ENCODE measurements at regions not wholly inside any gene's neighbourhood (a gene's known extent, or its start where the extent isn't known, plus 50 kb on each side); places are given as distances from the start of the nearest gene placed in this dataset.

GRCh38 chr1:34670982-34671381 is 83.9 kb upstream of the GJB5 start:
- no peak for TF ChIP-seq POLR2AphosphoS5 (IDR thresholded peaks at IDR 0.05)
- TF ChIP-seq CTCF (IDR thresholded peaks at IDR 0.05) = no peak

Data from prostate gland (tissue), 2 donors.